Esophagus squamous epithelium (tissue), 5 donors: ENCODE measurements at regions not wholly inside any gene's neighbourhood (a gene's known extent, or its start where the extent isn't known, plus 50 kb on each side); places are given as distances from the start of the nearest gene placed in this dataset.

Experiments used
- DNase-seq: peaks from one replicate; lab custom pipeline; 2025; lab: John Stamatoyannopoulos, UW
- H3K27ac ChIP-seq, 4 donors: fragments of 200-600 bp; sonication (generic); one replicate each; pipeline ENCODE4 v1.5.1; 2016 to 2019; ENCODE audit warnings: mild to moderate bottlenecking in 1 of 4
- H3K27me3 ChIP-seq, 4 donors: fragments of 200-600 bp; sonication (generic); 1 replicate in 3 of 4; 2 replicates in 1 of 4; pipeline versions ENCODE4 v1.5.1 to v1.6.0; 2017 to 2021; ENCODE audit warnings: antibody characterized with exemption in 1 of 4
- H3K36me3 ChIP-seq, 3 donors: fragments of 200-600 bp; sonication (generic); one replicate each; pipeline ENCODE4 v1.5.1; 2016 to 2019
- H3K4me1 ChIP-seq, 3 donors: fragments of 200-600 bp; sonication (generic); one replicate each; pipeline ENCODE4 v1.5.1; 2017 to 2019
- H3K4me3 ChIP-seq, 4 donors: fragments of 200-600 bp; sonication (generic); 1 replicate in 3 of 4; 2 replicates in 1 of 4; pipeline ENCODE4 v1.5.1; 2016 to 2019; ENCODE audit warnings: mild to moderate bottlenecking in 2 of 4, moderate library complexity in 1 of 4
- H3K9me3 ChIP-seq, 3 donors: fragments of 200-600 bp; sonication (generic); one replicate each; pipeline ENCODE4 v1.5.1; 2016 to 2019
- CTCF ChIP-seq, 6 experiments: fragments of 450-650 bp in 4 of 6; fragments of 200-600 bp in 2 of 6; sonication (generic) in 2 of 6; IDR thresholded peaks; one replicate each; pipeline ENCODE4 v1.5.1; 2016 to 2019; ENCODE audit warnings: antibody characterized with exemption in 6 of 6, mild to moderate bottlenecking in 4 of 6, moderate library complexity in 4 of 6
- POLR2A ChIP-seq, 4 donors: fragments of 450-650 bp; IDR thresholded peaks; one replicate each; pipeline ENCODE4 v1.6.1; 2017; ENCODE audit warnings: antibody characterized with exemption in 4 of 4, mild to moderate bottlenecking in 4 of 4, moderate library complexity in 3 of 4
- WGBS, 2 donors: methylation state at CpG; one replicate each; pipeline ENCODE4 v1.1.5; 2018; 5-methylcytosine and 5-hydroxymethylcytosine counted together
- intact Hi-C: fragments of 100-400 bp; cut with DNase I; formaldehyde crosslinking; loops from one replicate; pipeline ENCODE4 v1.15.0; 2022
- donor health status: DM: yes; HTN: yes; CAD: no.

GRCh38 chr10:4294996-4295792 lies 510.2 kb upstream of the KLF6 start:
- Histone ChIP-seq H3K9me3 (no peaks in the 10 kb centered on the region), H3K36me3 (no peaks in the 10 kb centered on the region), H3K4me1 (no peaks in the 10 kb centered on the region), H3K27me3 (no peaks in the 10 kb centered on the region), H3K4me3 (no peak overlapping the region), H3K27ac (no peak overlapping the region)
- no peak for TF ChIP-seq CTCF (IDR thresholded peaks at IDR 0.05)
- no peak for TF ChIP-seq POLR2A (IDR thresholded peaks at IDR 0.05)
- intact Hi-C loops = no loop called here
- no peak for DNase-seq
- WGBS, 2 donors = 90% methylated on average over 12 to 15 of the region's 16 CpGs

GRCh38 chr10:4294271-4294670 lies 509.3 kb upstream of the KLF6 start:
- H3K4me1 ChIP-seq = no peaks in the 10 kb centered on the region
- intact Hi-C loops = no loop called here
- H3K27ac ChIP-seq = no peak overlapping the region
- H3K27me3 ChIP-seq = no peaks in the 10 kb centered on the region
- 81 to 88% methylated on average over 5 of the region's 5 CpGs for WGBS, 2 donors
- no peaks in the 10 kb centered on the region for H3K9me3 ChIP-seq
- H3K4me3 ChIP-seq = no peak overlapping the region
- DNase-seq = no peak
- H3K36me3 ChIP-seq = no peaks in the 10 kb centered on the region
- no peak for TF ChIP-seq POLR2A (IDR thresholded peaks at IDR 0.05)
- TF ChIP-seq CTCF (IDR thresholded peaks at IDR 0.05) = no peak

GRCh38 chr10:4291990-4292389 lies 507.0 kb upstream of the KLF6 start:
- Histone ChIP-seq H3K27me3 (no peaks in the 10 kb centered on the region), H3K4me3 (no peak overlapping the region), H3K36me3 (no peaks in the 10 kb centered on the region), H3K4me1 (no peaks in the 10 kb centered on the region), H3K27ac (peak overlapping the region in 3 of 4 donors; percentile 32 to 40 (median 40)), H3K9me3 (no peaks in the 10 kb centered on the region)
- whole genome bisulfite sequencing, 2 donors = 55 to 57% methylated on average over 6 of the region's 6 CpGs
- intact Hi-C loops = no loop called here
- DNase-seq = no peak
- TF ChIP-seq POLR2A (IDR thresholded peaks at IDR 0.05) = no peak
- TF ChIP-seq CTCF (IDR thresholded peaks at IDR 0.05) = no peak

- Histone ChIP-seq H3K9me3 (no peaks in the 10 kb centered on the region), H3K36me3 (no peaks in the 10 kb centered on the region), H3K4me3 (no peak overlapping the region), H3K4me1 (peaks cover 0 to 43% (median 26%) of the 10 kb centered on the region in 3 donors), H3K27ac (peak overlapping the region; percentile 44 to 86 (median 74)), H3K27me3 (no peaks in the 10 kb centered on the region)
- no peak for TF ChIP-seq CTCF (IDR thresholded peaks at IDR 0.05)
- TF ChIP-seq POLR2A (IDR thresholded peaks at IDR 0.05) = no peak
- WGBS, 2 donors = 74 to 86% methylated on average over 4 to 6 of the region's 6 CpGs
- intact Hi-C loops = no loop called here
- no peak for DNase-seq
Measured at GRCh38 chr10:4285121-4285520, 500.1 kb upstream of the KLF6 start.

- no peaks in the 10 kb centered on the region for H3K9me3 ChIP-seq
- intact Hi-C loops = no loop called here
- TF ChIP-seq CTCF (IDR thresholded peaks at IDR 0.05) = no peak
- TF ChIP-seq POLR2A (IDR thresholded peaks at IDR 0.05) = no peak
- no peak for DNase-seq
- WGBS, 2 donors = 51 to 55% methylated on average over 7 of the region's 7 CpGs
- no peaks in the 10 kb centered on the region for H3K36me3 ChIP-seq
- peaks cover 0 to 54% (median 33%) of the 10 kb centered on the region in 3 donors for H3K4me1 ChIP-seq
- no peak overlapping the region for H3K4me3 ChIP-seq
- peak overlapping the region; percentile 44 to 86 (median 75) for H3K27ac ChIP-seq
- no peaks in the 10 kb centered on the region for H3K27me3 ChIP-seq
Measured at GRCh38 chr10:4283846-4284610, 499.0 kb upstream of the KLF6 start.
